Dermis microvascular lymphatic vessel endothelial cell (primary cell): ENCODE measurements at regions not wholly inside any gene's neighbourhood (a gene's known extent, or its start where the extent isn't known, plus 50 kb on each side); places are given as distances from the start of the nearest gene placed in this dataset.

Experiments used
- DNase-seq, 2 donors: peaks; one replicate each; pipeline versions ENCODE4 v3.0.0 to v3.0.0-alpha.2; 2010; ENCODE audit warnings: low read depth in 2 of 2

DNA sequence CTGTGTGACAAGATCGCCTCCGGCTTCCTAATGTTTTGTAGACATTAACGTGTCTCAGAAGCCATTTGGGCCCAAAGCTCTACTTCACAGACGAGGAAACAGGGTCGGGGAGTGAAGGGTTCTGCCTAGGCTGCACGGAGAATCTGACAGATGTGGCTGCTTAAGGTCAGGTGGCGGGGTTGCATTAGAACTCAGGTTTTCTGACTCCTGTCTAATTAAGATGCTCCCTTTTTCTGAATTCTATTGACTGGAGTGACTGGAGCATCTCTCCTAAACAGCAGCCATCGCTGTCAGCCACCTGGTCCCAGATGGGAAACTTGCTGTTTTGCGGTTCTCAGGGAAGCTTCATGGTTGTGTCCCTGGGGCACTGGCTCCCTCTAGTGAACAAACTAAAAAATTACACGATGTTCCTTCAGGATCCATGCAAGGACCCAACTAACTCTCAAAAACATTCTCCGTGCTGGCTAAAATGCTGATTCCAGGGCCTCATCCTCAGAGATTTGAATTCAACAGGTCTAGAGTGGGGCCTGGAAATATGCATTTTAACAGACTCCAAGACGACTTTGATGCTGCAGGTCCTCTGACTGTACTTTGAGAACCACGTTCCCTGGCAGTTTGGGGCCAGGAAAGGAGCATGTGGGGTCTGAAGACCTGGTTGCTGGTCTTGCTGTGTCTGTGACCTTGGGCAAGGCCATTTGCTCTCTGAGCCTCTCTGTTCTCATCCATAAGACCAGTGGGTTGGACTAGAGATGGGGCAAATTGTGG is 117.4 kb downstream of the IRF8 start:
- peak; percentile 61 to 68 for DNase-seq

DNA sequence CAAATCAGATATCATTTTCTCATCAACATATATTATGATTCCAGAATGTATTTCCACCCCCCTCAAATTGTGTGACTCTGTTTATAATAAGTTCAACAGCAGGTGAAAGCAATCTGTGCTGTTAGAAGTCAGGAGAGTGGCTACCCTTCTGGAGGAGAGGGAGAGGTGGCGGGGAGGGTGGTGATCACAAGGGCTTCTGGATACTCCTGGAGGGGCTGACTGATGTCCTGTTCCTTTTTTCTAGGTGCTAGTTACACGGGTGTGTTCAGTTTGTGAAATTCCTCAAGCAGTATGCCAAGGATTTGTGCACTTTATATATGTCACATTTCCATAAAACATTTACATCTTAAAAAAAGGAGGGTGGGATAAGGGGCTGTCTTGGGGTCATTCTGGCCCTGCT is 119.1 kb downstream of the IRF8 start:
- no peak for DNase-seq

DNA sequence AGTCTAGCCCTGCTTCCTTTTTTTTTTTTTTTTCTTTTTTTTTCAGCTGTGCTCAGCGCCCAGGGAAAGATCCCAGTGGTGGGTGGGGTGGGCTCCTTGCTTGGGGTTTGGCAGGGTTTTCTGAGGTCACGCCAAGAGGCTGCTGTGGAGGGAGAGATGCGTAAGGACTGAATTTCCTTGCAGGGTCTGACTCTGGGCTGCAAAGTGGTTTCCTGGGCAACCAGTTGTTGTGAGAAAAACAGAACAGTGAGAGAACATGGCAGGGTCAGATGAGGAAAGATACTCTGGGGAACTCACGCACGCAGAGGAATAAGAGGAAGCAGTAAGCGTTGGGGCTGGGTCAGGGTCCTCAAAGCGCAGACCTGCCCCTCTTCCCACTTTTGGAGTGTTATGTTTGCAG is 119.5 kb downstream of the IRF8 start:
- peak in 1 of 2 donors; percentile 12 for DNase-seq

DNA sequence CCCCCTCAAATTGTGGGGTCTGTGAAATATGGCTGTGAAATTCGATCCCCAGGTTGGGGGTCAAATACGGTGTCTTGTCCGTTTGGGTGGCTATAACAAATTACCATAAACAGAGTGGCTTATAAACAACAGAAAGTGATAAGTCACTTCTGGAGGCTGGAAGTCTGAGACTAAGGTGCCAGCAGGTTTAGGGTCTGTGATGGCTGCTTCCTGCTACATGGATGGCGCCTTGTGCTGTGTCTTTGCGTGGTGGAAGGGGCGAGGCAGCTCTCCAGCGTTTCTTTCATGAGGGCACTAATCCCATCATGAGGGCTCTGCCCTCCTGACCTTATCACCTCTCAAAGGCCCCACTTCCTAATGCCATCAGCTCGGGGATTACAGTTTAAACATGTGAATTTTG is 120.0 kb downstream of the IRF8 start:
- no peak for DNase-seq

DNA sequence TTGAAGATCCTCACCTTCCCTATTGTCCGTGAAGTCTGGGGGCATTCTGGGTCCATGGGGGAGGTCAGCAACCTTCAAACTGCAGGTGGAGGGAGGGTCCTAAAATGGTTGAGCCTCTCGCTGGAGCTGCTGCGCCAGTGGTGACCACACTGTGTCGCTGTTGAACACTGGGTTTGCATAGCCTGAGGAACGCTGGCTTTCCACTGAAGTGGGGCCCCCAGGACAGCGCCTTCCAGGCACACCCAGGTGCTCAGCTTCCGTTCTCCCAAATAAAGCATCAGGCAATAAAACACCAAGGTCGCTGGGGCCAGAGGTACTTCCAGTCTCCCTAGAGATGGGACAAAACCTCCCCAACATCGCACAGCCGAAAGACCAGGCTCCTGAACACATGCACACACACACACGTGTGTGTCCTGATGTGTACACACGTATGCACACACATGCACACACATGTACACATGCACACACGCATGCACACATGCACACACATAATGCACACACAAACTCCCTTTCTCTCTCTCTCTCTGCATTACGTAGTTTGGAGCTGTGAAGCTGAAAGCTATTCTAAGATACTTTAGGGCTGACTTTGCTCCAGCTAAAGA is 120.6 kb downstream of the IRF8 start:
- no peak for DNase-seq

DNA sequence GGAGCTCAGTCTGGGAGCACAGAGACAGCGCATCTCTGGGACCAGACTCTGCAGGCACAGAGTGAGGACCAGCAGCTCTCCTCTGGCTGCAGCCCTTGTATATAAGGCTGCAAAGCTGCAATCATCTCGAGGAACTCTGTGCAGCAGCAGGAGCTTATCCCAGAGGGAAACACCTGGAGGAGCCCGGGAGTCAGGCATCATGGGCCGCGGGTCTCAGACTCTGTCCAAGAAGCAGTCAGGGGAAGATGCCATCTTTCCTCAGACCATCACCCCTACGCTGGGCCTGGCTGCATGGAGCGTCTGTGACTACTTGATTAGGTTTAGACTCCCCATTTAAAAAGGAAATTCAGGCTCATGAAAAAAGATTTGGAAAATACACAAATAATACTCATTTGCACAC is 122.0 kb downstream of the IRF8 start:
- DNase-seq: no peak

GRCh38 chr16:86022381-86022960 is 123.5 kb downstream of the IRF8 start:
- no peak for DNase-seq

DNA sequence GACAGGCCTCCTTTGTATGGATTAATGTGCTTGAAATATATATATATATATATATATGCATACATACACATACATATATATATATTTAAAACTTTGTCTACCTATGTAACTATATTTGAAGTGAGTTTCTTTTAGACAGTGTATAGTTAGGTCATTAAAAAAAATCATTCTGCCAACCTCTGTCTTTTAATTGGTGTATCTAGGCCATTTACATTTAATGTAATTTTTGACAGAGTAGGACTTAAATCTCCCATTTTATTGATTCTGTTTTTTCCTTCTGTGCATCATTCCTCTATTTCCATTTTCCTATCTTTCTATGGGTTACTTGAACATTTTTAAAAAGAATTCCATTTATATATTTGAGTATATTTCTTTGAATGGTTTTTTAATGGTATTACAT is 125.2 kb downstream of the IRF8 start:
- DNase-seq: no peak

DNA sequence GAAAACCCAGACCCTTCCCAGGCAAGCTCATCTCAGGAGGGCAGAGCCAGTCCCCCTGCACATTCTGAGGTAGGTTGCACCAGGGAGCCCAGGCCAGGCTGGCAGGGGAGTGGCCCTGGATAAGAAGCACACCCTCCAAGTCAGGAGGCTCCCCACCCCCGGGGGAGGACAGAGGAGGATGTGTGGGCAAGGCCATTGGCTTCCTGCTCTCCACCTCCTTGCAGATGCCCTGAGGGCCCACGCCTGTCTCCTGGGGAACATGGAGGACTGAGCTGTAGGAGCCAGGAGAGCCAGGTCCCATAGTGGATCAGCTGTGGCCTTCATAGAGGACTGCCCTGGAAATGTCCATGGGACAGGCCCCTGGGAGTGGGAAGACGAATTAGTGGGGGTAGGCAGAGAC is 126.7 kb downstream of the IRF8 start:
- no peak for DNase-seq

- no peak for DNase-seq
Measured at GRCh38 chr16:86026171-86026910, 127.4 kb downstream of the IRF8 start.

GRCh38 chr16:86026916-86027315 is 128.0 kb downstream of the IRF8 start:
- no peak for DNase-seq

DNA sequence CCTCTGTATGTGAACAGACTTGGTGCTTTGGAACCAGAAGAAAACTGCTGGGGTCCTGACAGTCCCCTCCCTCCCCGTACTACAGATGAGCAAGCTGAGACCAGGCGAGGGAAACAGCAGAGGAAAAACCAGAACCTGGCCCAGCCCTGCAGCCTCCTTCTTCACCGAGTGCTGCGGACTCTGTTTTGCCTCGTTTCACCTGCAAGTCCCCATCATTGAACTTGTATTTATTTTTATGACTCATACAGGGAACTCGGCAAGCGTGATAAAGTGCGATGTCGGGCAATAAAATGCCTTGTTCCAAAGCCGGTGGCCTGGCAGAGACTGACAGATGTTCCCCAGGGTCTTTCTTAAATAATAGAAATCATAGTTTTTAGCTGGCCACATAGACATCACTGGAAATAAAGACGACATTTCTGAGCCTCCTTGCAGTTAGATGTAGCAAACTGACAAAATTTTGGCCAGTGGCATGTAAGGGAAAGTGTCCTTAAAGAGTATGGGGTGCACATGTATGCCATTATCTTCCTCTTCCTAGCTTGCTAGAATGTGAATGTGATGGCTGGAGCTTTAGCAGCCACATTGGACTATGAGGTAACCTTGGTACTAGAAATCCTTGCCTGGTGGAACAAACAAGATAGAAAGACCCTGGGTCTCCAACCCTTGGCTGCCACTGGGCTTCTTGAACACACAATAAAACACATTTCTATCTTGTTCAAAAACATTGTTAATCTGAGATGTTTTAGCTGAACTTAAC is 128.6 kb downstream of the IRF8 start:
- DNase-seq: no peak

- DNase-seq: no peak
Measured at GRCh38 chr16:86029131-86029741, 130.3 kb downstream of the IRF8 start.

- DNase-seq: no peak
Measured at GRCh38 chr16:86030116-86030515, 131.2 kb downstream of the IRF8 start.

DNA sequence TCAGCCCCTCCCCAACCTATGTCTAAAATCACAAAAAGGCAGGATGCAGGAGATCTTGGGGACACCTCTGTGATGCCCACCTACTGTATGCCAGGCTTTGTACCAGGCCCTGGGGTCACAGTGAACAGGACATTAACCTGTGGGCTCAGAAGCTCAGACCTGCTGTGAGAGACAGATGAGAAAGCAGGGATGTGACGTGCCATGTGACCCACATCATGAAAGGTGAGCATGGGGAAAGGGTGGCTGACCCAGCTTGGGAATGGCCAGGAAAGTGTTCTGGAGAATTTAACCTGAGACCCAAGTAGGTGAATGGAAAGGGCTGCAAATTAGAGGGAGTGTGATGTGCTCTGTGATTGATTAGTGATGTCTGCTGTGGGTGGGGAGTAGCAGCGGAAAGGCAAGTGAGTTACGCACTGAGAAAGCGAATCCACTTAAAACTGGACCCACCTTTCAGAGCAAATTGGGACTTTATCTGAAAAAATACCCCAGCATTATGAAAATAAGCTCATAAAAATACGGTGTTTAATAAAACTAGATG is 132.2 kb downstream of the IRF8 start:
- DNase-seq: no peak

- DNase-seq: no peak
Measured at GRCh38 chr16:86033016-86033474, 134.1 kb downstream of the IRF8 start.

DNA sequence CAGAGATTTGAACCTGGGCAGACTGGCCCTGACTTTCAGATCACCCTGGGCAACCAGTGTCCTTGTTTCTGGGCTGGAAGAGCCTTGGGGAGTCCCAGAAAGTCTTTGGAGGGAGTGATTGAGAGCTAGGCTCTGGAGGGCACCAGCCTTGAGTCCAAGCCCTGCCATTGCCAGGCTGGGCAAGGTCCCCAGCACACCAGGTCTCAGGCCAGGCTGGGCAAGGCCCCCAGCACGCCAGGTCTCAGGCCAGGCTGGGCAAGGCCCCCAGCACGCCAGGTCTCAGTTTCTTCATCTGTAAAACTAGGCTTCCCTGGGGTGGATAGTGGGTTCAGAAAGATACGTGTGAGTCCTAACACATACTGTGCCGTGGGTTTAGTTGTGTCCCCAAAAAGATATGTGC is 135.0 kb downstream of the IRF8 start:
- DNase-seq: no peak

- DNase-seq: no peak
Measured at GRCh38 chr16:86034421-86034919, 135.5 kb downstream of the IRF8 start.

- DNase-seq: no peak
Measured at GRCh38 chr16:86035906-86036305, 136.9 kb downstream of the IRF8 start.
